ENCODE measurements at regions not wholly inside any gene's neighbourhood (a gene's known extent, or its start where the extent isn't known, plus 50 kb on each side); places are given as distances from the start of the nearest gene placed in this dataset.

DNA sequence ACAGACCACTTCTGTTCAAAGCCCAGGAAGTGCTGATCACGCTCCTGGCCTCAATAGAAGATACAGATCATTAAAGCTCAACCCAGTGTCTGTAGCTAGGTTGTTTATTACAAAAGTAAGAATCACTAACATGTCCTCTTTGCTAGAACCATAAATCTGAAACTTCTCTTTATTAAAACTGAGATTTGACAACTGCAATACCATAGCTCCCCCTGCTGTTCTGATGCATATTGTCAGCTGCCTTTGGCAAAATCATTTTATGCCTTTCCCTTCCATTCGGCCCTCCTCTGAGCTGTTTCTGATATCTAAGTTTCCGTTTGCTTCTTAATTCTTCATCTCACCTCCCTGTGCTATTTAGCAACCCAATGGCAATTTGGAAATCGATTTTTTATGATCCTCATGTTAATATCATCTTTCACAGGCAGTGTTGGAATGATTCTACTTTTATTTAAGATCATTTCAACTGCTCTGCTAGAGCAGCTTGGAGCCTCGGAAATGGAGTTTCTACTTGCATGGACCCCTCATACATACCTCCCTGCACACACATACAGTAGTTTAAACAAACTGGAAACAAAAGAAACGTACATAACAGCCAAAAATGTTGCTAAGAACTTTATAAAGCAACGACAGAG lies 998.8 kb downstream of the MAT2B start:
- ATAC-seq: peak; percentile 81

DNA sequence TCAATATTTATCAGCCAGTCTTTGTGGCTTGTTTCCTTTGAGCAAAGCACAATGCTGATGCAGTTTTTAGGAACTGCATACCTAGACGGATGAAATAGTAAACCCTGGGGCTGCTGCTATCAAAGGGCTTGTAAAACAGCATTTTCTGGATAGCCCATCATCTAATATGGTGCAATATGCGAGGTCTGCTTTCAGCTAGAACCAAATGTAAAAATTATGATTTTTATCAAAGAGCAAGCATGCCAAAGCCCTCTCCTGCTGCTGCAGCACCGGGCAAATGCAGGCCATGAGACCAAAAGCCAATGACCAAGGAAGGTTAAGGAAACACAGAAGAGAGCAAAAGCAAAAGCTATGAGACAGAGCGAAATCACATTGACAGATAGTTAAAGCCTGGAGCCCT lies 1000.4 kb downstream of the MAT2B start:
- ATAC-seq: no peak
- TF ChIP-seq ZNF70 (CRISPR knock-in tag; IDR thresholded peaks at IDR 0.05) (no peak), ZFP3 (CRISPR knock-in tag; IDR thresholded peaks at IDR 0.05) (no peak)

More for the DNA sequence above, 998.8 kb downstream of the MAT2B start:
- TF ChIP-seq ZFP30 (CRISPR knock-in tag; IDR thresholded peaks at IDR 0.05) (no peak), CSDC2 (CRISPR knock-in tag; IDR thresholded peaks at IDR 0.05) (no peak), RARB (CRISPR knock-in tag; IDR thresholded peaks at IDR 0.05) (no peak), ZNF70 (CRISPR knock-in tag; IDR thresholded peaks at IDR 0.05) (no peak), ESRRG (CRISPR knock-in tag; IDR thresholded peaks at IDR 0.05) (no peak), TOX (CRISPR knock-in tag; IDR thresholded peaks at IDR 0.05; ENCODE audit: borderline replicate concordance) (no peak), SNAI2 (CRISPR knock-in tag; IDR thresholded peaks at IDR 0.05) (no peak), BACH2 (CRISPR knock-in tag; IDR thresholded peaks at IDR 0.05; ENCODE audit: borderline replicate concordance) (no peak), ZNF8 (CRISPR knock-in tag; IDR thresholded peaks at IDR 0.05) (no peak), OSR1 (CRISPR knock-in tag; IDR thresholded peaks at IDR 0.05) (no peak), ZC3H10 (CRISPR knock-in tag; IDR thresholded peaks at IDR 0.05) (no peak), ARNTL (CRISPR knock-in tag; IDR thresholded peaks at IDR 0.05; ENCODE audit: borderline replicate concordance, low read depth) (no peak)
- TF ChIP-seq, protein P1, sequence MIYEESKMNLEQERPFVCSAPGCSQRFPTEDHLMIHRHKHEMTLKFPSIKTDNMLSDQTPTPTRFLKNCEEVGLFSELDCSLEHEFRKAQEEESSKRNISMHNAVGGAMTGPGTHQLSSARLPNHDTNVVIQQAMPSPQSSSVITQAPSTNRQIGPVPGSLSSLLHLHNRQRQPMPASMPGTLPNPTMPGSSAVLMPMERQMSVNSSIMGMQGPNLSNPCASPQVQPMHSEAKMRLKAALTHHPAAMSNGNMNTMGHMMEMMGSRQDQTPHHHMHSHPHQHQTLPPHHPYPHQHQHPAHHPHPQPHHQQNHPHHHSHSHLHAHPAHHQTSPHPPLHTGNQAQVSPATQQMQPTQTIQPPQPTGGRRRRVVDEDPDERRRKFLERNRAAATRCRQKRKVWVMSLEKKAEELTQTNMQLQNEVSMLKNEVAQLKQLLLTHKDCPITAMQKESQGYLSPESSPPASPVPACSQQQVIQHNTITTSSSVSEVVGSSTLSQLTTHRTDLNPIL (CRISPR knock-in tag; IDR thresholded peaks at IDR 0.05; ENCODE audit: low read depth): no peak
- TF ChIP-seq, protein P2, sequence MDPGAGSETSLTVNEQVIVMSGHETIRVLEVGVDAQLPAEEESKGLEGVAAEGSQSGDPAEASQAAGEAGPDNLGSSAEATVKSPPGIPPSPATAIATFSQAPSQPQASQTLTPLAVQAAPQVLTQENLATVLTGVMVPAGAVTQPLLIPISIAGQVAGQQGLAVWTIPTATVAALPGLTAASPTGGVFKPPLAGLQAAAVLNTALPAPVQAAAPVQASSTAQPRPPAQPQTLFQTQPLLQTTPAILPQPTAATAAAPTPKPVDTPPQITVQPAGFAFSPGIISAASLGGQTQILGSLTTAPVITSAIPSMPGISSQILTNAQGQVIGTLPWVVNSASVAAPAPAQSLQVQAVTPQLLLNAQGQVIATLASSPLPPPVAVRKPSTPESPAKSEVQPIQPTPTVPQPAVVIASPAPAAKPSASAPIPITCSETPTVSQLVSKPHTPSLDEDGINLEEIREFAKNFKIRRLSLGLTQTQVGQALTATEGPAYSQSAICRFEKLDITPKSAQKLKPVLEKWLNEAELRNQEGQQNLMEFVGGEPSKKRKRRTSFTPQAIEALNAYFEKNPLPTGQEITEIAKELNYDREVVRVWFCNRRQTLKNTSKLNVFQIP (CRISPR knock-in tag; IDR thresholded peaks at IDR 0.05; ENCODE audit: borderline replicate concordance, low read depth): no peak
- TF ChIP-seq, protein P3, sequence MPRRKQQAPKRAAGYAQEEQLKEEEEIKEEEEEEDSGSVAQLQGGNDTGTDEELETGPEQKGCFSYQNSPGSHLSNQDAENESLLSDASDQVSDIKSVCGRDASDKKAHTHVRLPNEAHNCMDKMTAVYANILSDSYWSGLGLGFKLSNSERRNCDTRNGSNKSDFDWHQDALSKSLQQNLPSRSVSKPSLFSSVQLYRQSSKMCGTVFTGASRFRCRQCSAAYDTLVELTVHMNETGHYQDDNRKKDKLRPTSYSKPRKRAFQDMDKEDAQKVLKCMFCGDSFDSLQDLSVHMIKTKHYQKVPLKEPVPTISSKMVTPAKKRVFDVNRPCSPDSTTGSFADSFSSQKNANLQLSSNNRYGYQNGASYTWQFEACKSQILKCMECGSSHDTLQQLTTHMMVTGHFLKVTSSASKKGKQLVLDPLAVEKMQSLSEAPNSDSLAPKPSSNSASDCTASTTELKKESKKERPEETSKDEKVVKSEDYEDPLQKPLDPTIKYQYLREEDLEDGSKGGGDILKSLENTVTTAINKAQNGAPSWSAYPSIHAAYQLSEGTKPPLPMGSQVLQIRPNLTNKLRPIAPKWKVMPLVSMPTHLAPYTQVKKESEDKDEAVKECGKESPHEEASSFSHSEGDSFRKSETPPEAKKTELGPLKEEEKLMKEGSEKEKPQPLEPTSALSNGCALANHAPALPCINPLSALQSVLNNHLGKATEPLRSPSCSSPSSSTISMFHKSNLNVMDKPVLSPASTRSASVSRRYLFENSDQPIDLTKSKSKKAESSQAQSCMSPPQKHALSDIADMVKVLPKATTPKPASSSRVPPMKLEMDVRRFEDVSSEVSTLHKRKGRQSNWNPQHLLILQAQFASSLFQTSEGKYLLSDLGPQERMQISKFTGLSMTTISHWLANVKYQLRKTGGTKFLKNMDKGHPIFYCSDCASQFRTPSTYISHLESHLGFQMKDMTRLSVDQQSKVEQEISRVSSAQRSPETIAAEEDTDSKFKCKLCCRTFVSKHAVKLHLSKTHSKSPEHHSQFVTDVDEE (CRISPR knock-in tag; IDR thresholded peaks at IDR 0.05): no peak
- TF ChIP-seq, protein P4, sequence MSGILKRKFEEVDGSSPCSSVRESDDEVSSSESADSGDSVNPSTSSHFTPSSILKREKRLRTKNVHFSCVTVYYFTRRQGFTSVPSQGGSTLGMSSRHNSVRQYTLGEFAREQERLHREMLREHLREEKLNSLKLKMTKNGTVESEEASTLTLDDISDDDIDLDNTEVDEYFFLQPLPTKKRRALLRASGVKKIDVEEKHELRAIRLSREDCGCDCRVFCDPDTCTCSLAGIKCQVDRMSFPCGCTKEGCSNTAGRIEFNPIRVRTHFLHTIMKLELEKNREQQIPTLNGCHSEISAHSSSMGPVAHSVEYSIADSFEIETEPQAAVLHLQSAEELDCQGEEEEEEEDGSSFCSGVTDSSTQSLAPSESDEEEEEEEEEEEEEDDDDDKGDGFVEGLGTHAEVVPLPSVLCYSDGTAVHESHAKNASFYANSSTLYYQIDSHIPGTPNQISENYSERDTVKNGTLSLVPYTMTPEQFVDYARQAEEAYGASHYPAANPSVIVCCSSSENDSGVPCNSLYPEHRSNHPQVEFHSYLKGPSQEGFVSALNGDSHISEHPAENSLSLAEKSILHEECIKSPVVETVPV (CRISPR knock-in tag; IDR thresholded peaks at IDR 0.05): no peak
- TF ChIP-seq, protein P5, sequence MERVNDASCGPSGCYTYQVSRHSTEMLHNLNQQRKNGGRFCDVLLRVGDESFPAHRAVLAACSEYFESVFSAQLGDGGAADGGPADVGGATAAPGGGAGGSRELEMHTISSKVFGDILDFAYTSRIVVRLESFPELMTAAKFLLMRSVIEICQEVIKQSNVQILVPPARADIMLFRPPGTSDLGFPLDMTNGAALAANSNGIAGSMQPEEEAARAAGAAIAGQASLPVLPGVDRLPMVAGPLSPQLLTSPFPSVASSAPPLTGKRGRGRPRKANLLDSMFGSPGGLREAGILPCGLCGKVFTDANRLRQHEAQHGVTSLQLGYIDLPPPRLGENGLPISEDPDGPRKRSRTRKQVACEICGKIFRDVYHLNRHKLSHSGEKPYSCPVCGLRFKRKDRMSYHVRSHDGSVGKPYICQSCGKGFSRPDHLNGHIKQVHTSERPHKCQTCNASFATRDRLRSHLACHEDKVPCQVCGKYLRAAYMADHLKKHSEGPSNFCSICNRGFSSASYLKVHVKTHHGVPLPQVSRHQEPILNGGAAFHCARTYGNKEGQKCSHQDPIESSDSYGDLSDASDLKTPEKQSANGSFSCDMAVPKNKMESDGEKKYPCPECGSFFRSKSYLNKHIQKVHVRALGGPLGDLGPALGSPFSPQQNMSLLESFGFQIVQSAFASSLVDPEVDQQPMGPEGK (CRISPR knock-in tag; IDR thresholded peaks at IDR 0.05; ENCODE audit: borderline replicate concordance): no peak

DNA sequence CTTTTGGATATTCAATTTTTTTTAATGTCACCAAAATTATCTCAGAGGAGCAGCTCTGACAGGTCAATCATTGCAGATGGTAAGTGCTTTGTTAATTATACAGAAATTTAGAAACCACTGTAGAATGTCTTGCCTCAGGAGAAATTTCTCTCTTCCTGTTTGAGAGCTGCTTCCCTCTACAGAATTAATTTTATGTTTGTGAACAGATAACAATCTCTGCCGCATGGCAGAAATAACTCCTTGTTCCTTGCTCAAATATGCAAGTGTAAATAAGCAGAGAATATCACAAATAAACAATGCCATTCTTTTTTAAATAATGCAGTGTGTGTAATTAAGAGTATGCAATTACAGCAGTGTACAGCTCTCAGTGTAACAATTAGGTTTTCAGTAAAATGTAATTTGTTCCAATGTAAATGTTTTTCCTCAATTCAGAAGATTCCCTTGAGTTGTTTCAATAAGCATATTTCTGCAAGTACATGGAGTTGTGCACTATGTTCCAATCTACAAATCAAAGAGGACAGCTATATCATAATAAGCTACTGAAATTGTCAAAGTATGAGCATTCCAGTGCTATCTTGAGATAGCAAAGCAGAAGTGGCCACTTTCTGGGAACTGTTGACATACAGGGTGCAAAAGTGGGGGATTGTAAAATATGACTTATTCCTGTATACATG lies 1012.8 kb downstream of the MAT2B start:
- no peak for TF ChIP-seq RARB (CRISPR knock-in tag; IDR thresholded peaks at IDR 0.05)
- TF ChIP-seq, protein P5 (CRISPR knock-in tag; IDR thresholded peaks at IDR 0.05; ENCODE audit: borderline replicate concordance): no peak
- no peak for TF ChIP-seq ZNF70 (CRISPR knock-in tag; IDR thresholded peaks at IDR 0.05)
- no peak for TF ChIP-seq SNAI2 (CRISPR knock-in tag; IDR thresholded peaks at IDR 0.05)
- TF ChIP-seq, protein P3 (CRISPR knock-in tag; IDR thresholded peaks at IDR 0.05): 0 out of 2 replicates have a peak, but pooled peaks have one; percentile 25
- no peak for TF ChIP-seq BACH2 (CRISPR knock-in tag; IDR thresholded peaks at IDR 0.05; ENCODE audit: borderline replicate concordance)
- TF ChIP-seq ARNTL (CRISPR knock-in tag; IDR thresholded peaks at IDR 0.05; ENCODE audit: borderline replicate concordance, low read depth): no peak
- no peak for TF ChIP-seq ZNF8 (CRISPR knock-in tag; IDR thresholded peaks at IDR 0.05)
- TF ChIP-seq CSDC2 (CRISPR knock-in tag; IDR thresholded peaks at IDR 0.05): no peak
- TF ChIP-seq, protein P1 (CRISPR knock-in tag; IDR thresholded peaks at IDR 0.05; ENCODE audit: low read depth): no peak
- TF ChIP-seq ISL1 (CRISPR knock-in tag; IDR thresholded peaks at IDR 0.05): peak; percentile 70; the same call in 1 of the 2 replicates
- no peak for ATAC-seq

Data from SK-N-SH treated with all-trans-retinoic acid at 6 μM for 48 hours (cell line).